Endothelial cell of umbilical vein (primary cell): ENCODE measurements at regions not wholly inside any gene's neighbourhood (a gene's known extent, or its start where the extent isn't known, plus 50 kb on each side); places are given as distances from the start of the nearest gene placed in this dataset.

Source experiments
- BruUV-seq: library from RNA; stranded (reverse); fragments of 400-500 nt; replicated peaks from 2 replicates; lab custom pipeline; 2021; lab: Mats Ljungman, UMichigan
- CTCF ChIA-PET: fragments of 300-600, 350-600 bp; sonication (Branson Sonifier 250); formaldehyde crosslinking; loops from one replicate; lab custom pipeline; 2021; ENCODE audit warnings: antibody characterized with exemption, inconsistent platforms; lab: Charles Lee
- POLR2A ChIA-PET: fragments of 300-600, 350-600 bp; sonication (Branson Sonifier 250); formaldehyde crosslinking; loops from one replicate; lab custom pipeline; 2021; ENCODE audit warnings: antibody characterized with exemption, inconsistent platforms; lab: Charles Lee
- DNase-seq: peaks from one replicate; pipeline ENCODE4 v3.0.0-alpha.2; 2011; ENCODE audit warnings: low read depth, low spot score
- FAIRE-seq: peaks from 2 replicates; lab custom pipeline; 2011; peaks lifted over from hg19 to GRCh38; lab: Jason Lieb, UNC
- H2AFZ ChIP-seq: 2 replicates; pipeline ENCODE4 v1.6.0; 2012; ENCODE audit warnings: low read depth, low read length, control low read depth, inconsistent platforms
- H3K27ac ChIP-seq: 2 replicates; pipeline ENCODE4 v1.5.1; 2011; ENCODE audit warnings: low read depth, mild to moderate bottlenecking, control low read depth, low read length, moderate library complexity; ENCODE audit not compliant: insufficient read depth
- H3K27me3 ChIP-seq, 2 experiments: 2 replicates each; pipeline versions ENCODE4 v1.6.0 to v1.6.1; 2011; ENCODE audit warnings: low read length in 2 of 2, mixed read lengths in 1 of 2; ENCODE audit not compliant: control insufficient read depth in 2 of 2, insufficient read depth in 2 of 2
- H3K36me3 ChIP-seq, 2 experiments: 2 replicates in 1 of 2; 3 replicates in 1 of 2; pipeline ENCODE4 v1.5.1; 2011; ENCODE audit warnings: low read length in 2 of 2, mild to moderate bottlenecking in 1 of 2, moderate library complexity in 1 of 2; ENCODE audit not compliant: control insufficient read depth in 2 of 2, insufficient read depth in 2 of 2; ENCODE audit errors: extremely low read depth in 1 of 2
- H3K4me1 ChIP-seq: 3 replicates; pipeline ENCODE4 v1.5.1; 2011; ENCODE audit warnings: mild to moderate bottlenecking, low read length; ENCODE audit not compliant: control insufficient read depth, insufficient read depth; ENCODE audit errors: extremely low read depth
- H3K4me2 ChIP-seq: 2 replicates; pipeline ENCODE4 v1.6.1; 2011; ENCODE audit warnings: low read length, control low read depth, mixed read lengths; ENCODE audit not compliant: insufficient read depth
- H3K4me3 ChIP-seq, 3 experiments: fragments of 200-600 bp in 1 of 3; sonication (generic), shearing (Covaris generic) in 1 of 3; replicated peaks in 1 of 3; 2 replicates each; pipeline ENCODE4 v1.5.1; 2011 to 2016; ENCODE audit warnings: control low read depth in 3 of 3, low read length in 3 of 3, mild to moderate bottlenecking in 2 of 3, inconsistent platforms in 1 of 3, low read depth in 1 of 3, moderate library complexity in 1 of 3; ENCODE audit not compliant: insufficient read depth in 1 of 3
- H3K79me2 ChIP-seq: 2 replicates; pipeline ENCODE4 v1.6.0; 2012; ENCODE audit warnings: low read length, inconsistent platforms; ENCODE audit not compliant: control insufficient read depth, insufficient read depth
- H3K9ac ChIP-seq: replicated peaks from 2 replicates; pipeline ENCODE3; 2011; ENCODE audit warnings: low read length, control low read depth; ENCODE audit not compliant: insufficient read depth; ENCODE audit errors: extremely low read depth
- H3K9me1 ChIP-seq: replicated peaks from 3 replicates; pipeline ENCODE4 v1.6.0; 2011; ENCODE audit warnings: mild to moderate bottlenecking, low read length; ENCODE audit not compliant: control insufficient read depth, insufficient read depth; ENCODE audit errors: extremely low read depth
- H3K9me3 ChIP-seq: replicated peaks from 2 replicates; pipeline ENCODE4 v1.5.1; 2012; ENCODE audit warnings: low read length, inconsistent platforms; ENCODE audit not compliant: control insufficient read depth, insufficient read depth
- H4K20me1 ChIP-seq: replicated peaks from 2 replicates; pipeline ENCODE3; 2011; ENCODE audit warnings: mild to moderate bottlenecking, low read length; ENCODE audit not compliant: control insufficient read depth, insufficient read depth; ENCODE audit errors: extremely low read depth
- CTCF ChIP-seq, 2 donors: IDR thresholded peaks; 1 replicate in 1 of 2; 2 replicates in 1 of 2; pipeline ENCODE4 v1.5.1; 2011; ENCODE audit warnings: low read length in 2 of 2, mild to moderate bottlenecking in 2 of 2, moderate library complexity in 2 of 2, control low read depth in 1 of 2, inconsistent platforms in 1 of 2, low read depth in 1 of 2; ENCODE audit not compliant: insufficient read depth in 1 of 2; ENCODE audit errors: extremely low read depth in 1 of 2
- EZH2 ChIP-seq: IDR thresholded peaks from 2 replicates; pipeline ENCODE4 v1.6.1; 2012; ENCODE audit warnings: borderline replicate concordance, low read depth, mild to moderate bottlenecking, moderate library complexity, low read length, inconsistent platforms; ENCODE audit not compliant: severe bottlenecking
- FOS ChIP-seq: IDR thresholded peaks from 2 replicates; pipeline ENCODE4 v1.6.1; 2011; ENCODE audit warnings: mild to moderate bottlenecking, low read length, moderate library complexity, borderline replicate concordance; ENCODE audit not compliant: insufficient read depth
- GATA2 ChIP-seq: IDR thresholded peaks from 2 replicates; pipeline ENCODE4 v1.7.0; 2011; ENCODE audit warnings: low read depth, mild to moderate bottlenecking, moderate library complexity, mixed read lengths, low read length; ENCODE audit not compliant: insufficient read length, insufficient read depth
- JUN ChIP-seq: IDR thresholded peaks from 2 replicates; pipeline ENCODE4 v1.6.1; 2011; ENCODE audit warnings: borderline replicate concordance, low read depth; ENCODE audit not compliant: insufficient read length, insufficient read depth
- MAX ChIP-seq: IDR thresholded peaks from 2 replicates; pipeline ENCODE4 v1.6.1; 2011; ENCODE audit not compliant: insufficient read depth, insufficient read length
- MYC ChIP-seq: IDR thresholded peaks from one replicate; pipeline ENCODE4 v1.6.1; 2011; ENCODE audit warnings: mild to moderate bottlenecking, low read depth, low read length
- POLR2A ChIP-seq: IDR thresholded peaks from 2 replicates; pipeline ENCODE4 v1.6.1; 2012; ENCODE audit warnings: low read depth, mild to moderate bottlenecking, control low read depth, low read length
- POLR2AphosphoS5 ChIP-seq: IDR thresholded peaks from 2 replicates; pipeline ENCODE4 v1.6.1; 2012; ENCODE audit warnings: low read depth, mild to moderate bottlenecking, control low read depth, low read length, moderate library complexity; ENCODE audit not compliant: insufficient read depth
- dilution Hi-C: fragments of 300-500 bp; cut with MboI; formaldehyde crosslinking; loops from one replicate; pipeline ENCODE4 v1.15.0; 2019; ENCODE audit warnings: low sequenced_read_pairs; ENCODE audit not compliant: extremely low pct_ligation_motif_present
- intact Hi-C: fragments of 100-400 bp; cut with micrococcal nuclease; formaldehyde crosslinking; loops from one replicate; pipeline ENCODE4 v1.10.0; 2022

GRCh38 chr13:80160110-80160509, 180.8 kb downstream of the SPRY2 start:
- Histone ChIP-seq H2AFZ (no peak overlapping the region), H3K9me3 (no peaks in the 10 kb centered on the region), H3K4me2 (no peak overlapping the region), H3K36me3 (no peaks in the 10 kb centered on the region), H3K9me1 (no peaks in the 10 kb centered on the region), H3K79me2 (no peaks in the 10 kb centered on the region), H3K4me3 (no peak overlapping the region), H3K9ac (no peak overlapping the region), H3K4me1 (no peaks in the 10 kb centered on the region), H4K20me1 (no peaks in the 10 kb centered on the region), H3K27me3 (no peaks in the 10 kb centered on the region), H3K27ac (no peak overlapping the region)
- DNase-seq (no peak), FAIRE-seq (no peak)
- TF ChIP-seq CTCF (IDR thresholded peaks at IDR 0.05; ENCODE audit: extremely low read depth in 1 of 2, insufficient read depth in 1 of 2, low read depth in 1 of 2, low read length in 2 of 2) (no peak), MYC (no peak), POLR2A (no peak), FOS (no peak), MAX (no peak), GATA2 (no peak), EZH2 (no peak), JUN (no peak), POLR2AphosphoS5 (no peak)
- intact Hi-C loops (no loop called here), dilution Hi-C loops (no loop called here)
- BruUV-seq, result no TSS peak
- CTCF ChIA-PET, result no interaction called here
- POLR2A ChIA-PET, result no interaction called here
